ENCODE measurements at regions not wholly inside any gene's neighbourhood (a gene's known extent, or its start where the extent isn't known, plus 50 kb on each side); places are given as distances from the start of the nearest gene placed in this dataset.

DNA sequence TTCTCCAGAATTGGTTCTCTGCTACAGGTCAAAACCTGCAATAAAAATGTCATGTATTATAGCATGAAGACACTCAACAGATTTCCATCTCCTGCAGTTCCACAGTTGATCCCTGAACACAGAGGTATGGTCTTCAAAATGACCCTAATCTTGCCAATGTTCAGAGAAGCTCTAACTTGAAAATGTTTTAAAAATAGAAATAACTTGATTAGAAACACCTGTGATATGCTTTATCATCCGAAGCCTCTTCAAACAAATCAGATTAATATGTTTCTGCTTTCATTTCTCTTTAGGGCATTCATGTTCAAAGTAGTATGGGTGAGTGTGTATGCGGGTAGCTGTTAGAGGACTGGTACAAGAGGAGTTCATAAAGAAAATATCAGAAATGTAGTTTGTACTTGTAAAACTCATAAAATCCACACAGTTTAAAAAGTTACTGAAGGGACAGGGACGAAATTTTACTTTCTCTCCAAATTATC lies 60.4 kb downstream of the KCNRG start:
- TF ChIP-seq, protein P1, sequence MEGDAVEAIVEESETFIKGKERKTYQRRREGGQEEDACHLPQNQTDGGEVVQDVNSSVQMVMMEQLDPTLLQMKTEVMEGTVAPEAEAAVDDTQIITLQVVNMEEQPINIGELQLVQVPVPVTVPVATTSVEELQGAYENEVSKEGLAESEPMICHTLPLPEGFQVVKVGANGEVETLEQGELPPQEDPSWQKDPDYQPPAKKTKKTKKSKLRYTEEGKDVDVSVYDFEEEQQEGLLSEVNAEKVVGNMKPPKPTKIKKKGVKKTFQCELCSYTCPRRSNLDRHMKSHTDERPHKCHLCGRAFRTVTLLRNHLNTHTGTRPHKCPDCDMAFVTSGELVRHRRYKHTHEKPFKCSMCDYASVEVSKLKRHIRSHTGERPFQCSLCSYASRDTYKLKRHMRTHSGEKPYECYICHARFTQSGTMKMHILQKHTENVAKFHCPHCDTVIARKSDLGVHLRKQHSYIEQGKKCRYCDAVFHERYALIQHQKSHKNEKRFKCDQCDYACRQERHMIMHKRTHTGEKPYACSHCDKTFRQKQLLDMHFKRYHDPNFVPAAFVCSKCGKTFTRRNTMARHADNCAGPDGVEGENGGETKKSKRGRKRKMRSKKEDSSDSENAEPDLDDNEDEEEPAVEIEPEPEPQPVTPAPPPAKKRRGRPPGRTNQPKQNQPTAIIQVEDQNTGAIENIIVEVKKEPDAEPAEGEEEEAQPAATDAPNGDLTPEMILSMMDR (IDR thresholded peaks at IDR 0.05), result no peak
- no peak for TF ChIP-seq EP300 (IDR thresholded peaks at IDR 0.05)
- TF ChIP-seq POLR2A (IDR thresholded peaks at IDR 0.05), result no peak
- TF ChIP-seq POLR2AphosphoS5 (IDR thresholded peaks at IDR 0.05), result no peak
